Liver (tissue), 8 donors: ENCODE measurements at regions not wholly inside any gene's neighbourhood (a gene's known extent, or its start where the extent isn't known, plus 50 kb on each side); places are given as distances from the start of the nearest gene placed in this dataset.

Source experiments
- DNase-seq: peaks from one replicate; pipeline ENCODE4 v3.0.0-alpha.2; 2017; ENCODE audit warnings: low spot score
- H3K27ac ChIP-seq, 2 donors: one replicate each; pipeline ENCODE4 v1.7.0; 2013; ENCODE audit warnings: inconsistent platforms in 2 of 2, low read length in 2 of 2, control low read depth in 1 of 2, low read depth in 1 of 2, mild to moderate bottlenecking in 1 of 2
- H3K27me3 ChIP-seq, 4 donors: one replicate each; pipeline versions ENCODE4 v1.6.1 to v1.7.0; 2013; ENCODE audit warnings: low read length in 3 of 4, inconsistent platforms in 1 of 4, mild to moderate bottlenecking in 1 of 4, moderate library complexity in 1 of 4; ENCODE audit not compliant: control insufficient read depth in 4 of 4, insufficient read depth in 4 of 4
- H3K36me3 ChIP-seq, 4 donors: one replicate each; pipeline versions ENCODE4 v1.6.1 to v1.7.0; 2013; ENCODE audit warnings: low read length in 3 of 4, mild to moderate bottlenecking in 3 of 4, low read depth in 1 of 4, moderate library complexity in 1 of 4; ENCODE audit not compliant: control insufficient read depth in 4 of 4, insufficient read depth in 3 of 4
- H3K4me1 ChIP-seq, 4 donors: one replicate each; pipeline versions ENCODE4 v1.6.1 to v1.7.0; 2013; ENCODE audit warnings: low read length in 3 of 4, mild to moderate bottlenecking in 3 of 4, moderate library complexity in 1 of 4; ENCODE audit not compliant: control insufficient read depth in 4 of 4, insufficient read depth in 4 of 4
- H3K4me3 ChIP-seq, 3 donors: one replicate each; pipeline versions ENCODE4 v1.6.1 to v1.7.0; 2013; ENCODE audit warnings: low read length in 3 of 3, control low read depth in 1 of 3, low read depth in 1 of 3, mild to moderate bottlenecking in 1 of 3
- H3K9ac ChIP-seq, 2 donors: one replicate each; pipeline ENCODE4 v1.7.0; 2013; ENCODE audit warnings: low read length in 2 of 2, mild to moderate bottlenecking in 2 of 2, moderate library complexity in 2 of 2, control low read depth in 1 of 2, low read depth in 1 of 2
- H3K9me3 ChIP-seq, 4 donors: one replicate each; pipeline versions ENCODE4 v1.6.1 to v1.7.0; 2013; ENCODE audit warnings: low read length in 3 of 4; ENCODE audit not compliant: control insufficient read depth in 4 of 4
- FOXA1 ChIP-seq: IDR thresholded peaks from 2 replicates; pipeline ENCODE4 v1.6.1; 2016; ENCODE audit warnings: antibody characterized with exemption
- GABPA ChIP-seq, 2 donors: IDR thresholded peaks in 1 of 2; conservative IDR thresholded peaks in 1 of 2; 2 replicates each; pipeline ENCODE4 v1.6.1; 2016; ENCODE audit warnings: antibody characterized with exemption in 2 of 2, mild to moderate bottlenecking in 1 of 2, moderate library complexity in 1 of 2
- HNF4G ChIP-seq: IDR thresholded peaks from 2 replicates; pipeline ENCODE4 v1.6.1; 2016; ENCODE audit warnings: antibody characterized with exemption
- JUND ChIP-seq, 2 donors: IDR thresholded peaks; 2 replicates each; pipeline ENCODE4 v1.6.1; 2016; ENCODE audit warnings: antibody characterized with exemption in 2 of 2
- NR2F2 ChIP-seq: IDR thresholded peaks from 2 replicates; pipeline ENCODE4 v1.6.1; 2016; ENCODE audit warnings: antibody characterized with exemption
- RXRA ChIP-seq, 2 donors: IDR thresholded peaks; 2 replicates each; pipeline ENCODE4 v1.6.1; 2017 to 2018; ENCODE audit warnings: antibody characterized with exemption in 2 of 2, mild to moderate bottlenecking in 1 of 2
- SP1 ChIP-seq: IDR thresholded peaks from 2 replicates; pipeline ENCODE4 v1.6.1; 2018; ENCODE audit warnings: antibody characterized with exemption, mild to moderate bottlenecking
- TAF1 ChIP-seq: conservative IDR thresholded peaks from 2 replicates; pipeline ENCODE4 v1.6.1; 2016; ENCODE audit warnings: antibody characterized with exemption, mild to moderate bottlenecking
- YY1 ChIP-seq: IDR thresholded peaks from 2 replicates; pipeline ENCODE4 v1.6.1; 2016; ENCODE audit warnings: antibody characterized with exemption, mild to moderate bottlenecking
- WGBS: extraction: QIAGEN DNeasy Blood & Tissue Kit; methylation state at CpG from one replicate; pipeline ENCODE4 v1.1.7; 2013; 5-methylcytosine and 5-hydroxymethylcytosine counted together
- TF ChIP-seq, protein P1 (sequence below): IDR thresholded peaks from 2 replicates; pipeline ENCODE4 v1.6.1; 2016; ENCODE audit warnings: antibody characterized with exemption
- TF ChIP-seq, protein P2 (sequence below): IDR thresholded peaks from 2 replicates; pipeline ENCODE4 v1.6.1; 2016; ENCODE audit warnings: antibody characterized with exemption, mild to moderate bottlenecking
- TF ChIP-seq, protein P3 (sequence below): IDR thresholded peaks from 2 replicates; pipeline ENCODE4 v1.6.1; 2016; ENCODE audit warnings: antibody characterized with exemption
- TF ChIP-seq, protein P4 (sequence below): fragments of 150-350 bp; IDR thresholded peaks from 2 replicates; pipeline ENCODE4 v1.5.1; 2017; ENCODE audit warnings: improper control_type of control experiment, low read depth, low read length; ENCODE audit not compliant: missing input control
- TF ChIP-seq, protein P5 (sequence below): IDR thresholded peaks from 2 replicates; pipeline ENCODE4 v1.6.1; 2016; ENCODE audit warnings: antibody characterized with exemption
- donor health status: healthy.
- donor health status: healthy.
- donor health status: healthy.
- donor health status: healthy.
- donor health status: healthy.

DNA sequence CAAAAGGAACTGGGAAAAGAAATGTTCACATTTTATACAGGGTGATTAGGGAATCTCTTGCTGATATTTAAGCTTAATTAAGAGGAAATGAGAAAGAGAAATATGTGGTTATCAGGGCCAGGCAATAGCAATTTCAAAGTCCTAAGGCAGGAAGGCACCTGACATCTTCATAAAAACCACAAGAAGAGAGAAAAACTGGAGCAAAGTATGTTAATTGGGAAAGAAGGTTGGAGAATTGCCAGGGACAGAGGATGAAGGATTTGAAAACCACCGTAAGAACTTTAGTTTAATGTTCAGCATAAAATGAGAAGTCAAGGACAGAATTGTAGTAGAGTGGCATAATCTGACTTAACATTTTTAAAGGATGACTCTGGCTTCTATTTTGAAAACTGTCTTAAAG is 691.8 kb upstream of the NRXN1 start:
- Histone ChIP-seq H3K36me3 (no peaks in the 10 kb centered on the region), H3K27me3 (no peaks in the 10 kb centered on the region), H3K4me1 (peaks cover 0 to 1% (median 0%) of the 10 kb centered on the region in 4 donors), H3K9ac (no peak overlapping the region), H3K27ac (no peak overlapping the region), H3K9me3 (no peaks in the 10 kb centered on the region), H3K4me3 (no peak overlapping the region)
- no peak for DNase-seq
- TF ChIP-seq HNF4G (no peak), SP1 (no peak), FOXA1 (no peak), JUND (IDR thresholded peaks at IDR 0.05) (no peak), YY1 (no peak), NR2F2 (no peak), TAF1 (no peak), GABPA (IDR thresholded peaks at IDR 0.05 in 1 of 2, conservative IDR thresholded peaks at IDR 0.05 in 1 of 2) (no peak), RXRA (IDR thresholded peaks at IDR 0.05) (no peak)
- TF ChIP-seq, protein P1, sequence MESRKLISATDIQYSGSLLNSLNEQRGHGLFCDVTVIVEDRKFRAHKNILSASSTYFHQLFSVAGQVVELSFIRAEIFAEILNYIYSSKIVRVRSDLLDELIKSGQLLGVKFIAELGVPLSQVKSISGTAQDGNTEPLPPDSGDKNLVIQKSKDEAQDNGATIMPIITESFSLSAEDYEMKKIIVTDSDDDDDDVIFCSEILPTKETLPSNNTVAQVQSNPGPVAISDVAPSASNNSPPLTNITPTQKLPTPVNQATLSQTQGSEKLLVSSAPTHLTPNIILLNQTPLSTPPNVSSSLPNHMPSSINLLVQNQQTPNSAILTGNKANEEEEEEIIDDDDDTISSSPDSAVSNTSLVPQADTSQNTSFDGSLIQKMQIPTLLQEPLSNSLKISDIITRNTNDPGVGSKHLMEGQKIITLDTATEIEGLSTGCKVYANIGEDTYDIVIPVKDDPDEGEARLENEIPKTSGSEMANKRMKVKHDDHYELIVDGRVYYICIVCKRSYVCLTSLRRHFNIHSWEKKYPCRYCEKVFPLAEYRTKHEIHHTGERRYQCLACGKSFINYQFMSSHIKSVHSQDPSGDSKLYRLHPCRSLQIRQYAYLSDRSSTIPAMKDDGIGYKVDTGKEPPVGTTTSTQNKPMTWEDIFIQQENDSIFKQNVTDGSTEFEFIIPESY: no peak
- TF ChIP-seq, protein P2, sequence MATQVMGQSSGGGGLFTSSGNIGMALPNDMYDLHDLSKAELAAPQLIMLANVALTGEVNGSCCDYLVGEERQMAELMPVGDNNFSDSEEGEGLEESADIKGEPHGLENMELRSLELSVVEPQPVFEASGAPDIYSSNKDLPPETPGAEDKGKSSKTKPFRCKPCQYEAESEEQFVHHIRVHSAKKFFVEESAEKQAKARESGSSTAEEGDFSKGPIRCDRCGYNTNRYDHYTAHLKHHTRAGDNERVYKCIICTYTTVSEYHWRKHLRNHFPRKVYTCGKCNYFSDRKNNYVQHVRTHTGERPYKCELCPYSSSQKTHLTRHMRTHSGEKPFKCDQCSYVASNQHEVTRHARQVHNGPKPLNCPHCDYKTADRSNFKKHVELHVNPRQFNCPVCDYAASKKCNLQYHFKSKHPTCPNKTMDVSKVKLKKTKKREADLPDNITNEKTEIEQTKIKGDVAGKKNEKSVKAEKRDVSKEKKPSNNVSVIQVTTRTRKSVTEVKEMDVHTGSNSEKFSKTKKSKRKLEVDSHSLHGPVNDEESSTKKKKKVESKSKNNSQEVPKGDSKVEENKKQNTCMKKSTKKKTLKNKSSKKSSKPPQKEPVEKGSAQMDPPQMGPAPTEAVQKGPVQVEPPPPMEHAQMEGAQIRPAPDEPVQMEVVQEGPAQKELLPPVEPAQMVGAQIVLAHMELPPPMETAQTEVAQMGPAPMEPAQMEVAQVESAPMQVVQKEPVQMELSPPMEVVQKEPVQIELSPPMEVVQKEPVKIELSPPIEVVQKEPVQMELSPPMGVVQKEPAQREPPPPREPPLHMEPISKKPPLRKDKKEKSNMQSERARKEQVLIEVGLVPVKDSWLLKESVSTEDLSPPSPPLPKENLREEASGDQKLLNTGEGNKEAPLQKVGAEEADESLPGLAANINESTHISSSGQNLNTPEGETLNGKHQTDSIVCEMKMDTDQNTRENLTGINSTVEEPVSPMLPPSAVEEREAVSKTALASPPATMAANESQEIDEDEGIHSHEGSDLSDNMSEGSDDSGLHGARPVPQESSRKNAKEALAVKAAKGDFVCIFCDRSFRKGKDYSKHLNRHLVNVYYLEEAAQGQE: no peak
- TF ChIP-seq, protein P3, sequence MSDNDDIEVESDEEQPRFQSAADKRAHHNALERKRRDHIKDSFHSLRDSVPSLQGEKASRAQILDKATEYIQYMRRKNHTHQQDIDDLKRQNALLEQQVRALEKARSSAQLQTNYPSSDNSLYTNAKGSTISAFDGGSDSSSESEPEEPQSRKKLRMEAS: no peak
- TF ChIP-seq, protein P4, sequence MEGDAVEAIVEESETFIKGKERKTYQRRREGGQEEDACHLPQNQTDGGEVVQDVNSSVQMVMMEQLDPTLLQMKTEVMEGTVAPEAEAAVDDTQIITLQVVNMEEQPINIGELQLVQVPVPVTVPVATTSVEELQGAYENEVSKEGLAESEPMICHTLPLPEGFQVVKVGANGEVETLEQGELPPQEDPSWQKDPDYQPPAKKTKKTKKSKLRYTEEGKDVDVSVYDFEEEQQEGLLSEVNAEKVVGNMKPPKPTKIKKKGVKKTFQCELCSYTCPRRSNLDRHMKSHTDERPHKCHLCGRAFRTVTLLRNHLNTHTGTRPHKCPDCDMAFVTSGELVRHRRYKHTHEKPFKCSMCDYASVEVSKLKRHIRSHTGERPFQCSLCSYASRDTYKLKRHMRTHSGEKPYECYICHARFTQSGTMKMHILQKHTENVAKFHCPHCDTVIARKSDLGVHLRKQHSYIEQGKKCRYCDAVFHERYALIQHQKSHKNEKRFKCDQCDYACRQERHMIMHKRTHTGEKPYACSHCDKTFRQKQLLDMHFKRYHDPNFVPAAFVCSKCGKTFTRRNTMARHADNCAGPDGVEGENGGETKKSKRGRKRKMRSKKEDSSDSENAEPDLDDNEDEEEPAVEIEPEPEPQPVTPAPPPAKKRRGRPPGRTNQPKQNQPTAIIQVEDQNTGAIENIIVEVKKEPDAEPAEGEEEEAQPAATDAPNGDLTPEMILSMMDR: no peak
- TF ChIP-seq, protein P5, sequence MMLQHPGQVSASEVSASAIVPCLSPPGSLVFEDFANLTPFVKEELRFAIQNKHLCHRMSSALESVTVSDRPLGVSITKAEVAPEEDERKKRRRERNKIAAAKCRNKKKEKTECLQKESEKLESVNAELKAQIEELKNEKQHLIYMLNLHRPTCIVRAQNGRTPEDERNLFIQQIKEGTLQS: no peak
- 36% methylated on average over 1 of the region's 1 CpG for WGBS

DNA sequence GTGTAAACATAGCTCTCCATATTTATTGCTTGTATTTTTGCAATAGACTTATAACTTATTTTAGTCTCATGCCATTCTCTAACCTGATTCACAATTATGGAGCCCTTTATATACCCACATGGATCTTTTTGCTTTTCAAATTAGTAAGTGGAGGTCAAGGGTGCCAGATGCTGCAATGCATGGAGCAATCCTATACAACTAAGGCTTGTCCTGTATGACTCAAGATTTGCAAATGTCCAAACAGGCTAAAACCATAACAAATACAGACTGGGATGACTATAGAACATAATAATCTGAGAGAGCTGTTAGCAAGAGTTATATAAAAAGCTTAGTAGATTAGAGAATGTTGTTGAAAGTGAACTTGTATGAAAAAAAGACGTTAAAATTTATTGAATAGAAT is 690.4 kb upstream of the NRXN1 start:
- Histone ChIP-seq H3K27me3 (no peaks in the 10 kb centered on the region), H3K9me3 (no peaks in the 10 kb centered on the region), H3K4me3 (no peak overlapping the region), H3K9ac (no peak overlapping the region), H3K27ac (no peak overlapping the region), H3K36me3 (no peaks in the 10 kb centered on the region), H3K4me1 (peaks cover 0 to 1% (median 0%) of the 10 kb centered on the region in 4 donors)
- no peak for TF ChIP-seq SP1
- 76% methylated on average over 1 of the region's 1 CpG for WGBS
- no peak for DNase-seq
